ENCODE measurements at regions not wholly inside any gene's neighbourhood (a gene's known extent, or its start where the extent isn't known, plus 50 kb on each side); places are given as distances from the start of the nearest gene placed in this dataset.

DNA sequence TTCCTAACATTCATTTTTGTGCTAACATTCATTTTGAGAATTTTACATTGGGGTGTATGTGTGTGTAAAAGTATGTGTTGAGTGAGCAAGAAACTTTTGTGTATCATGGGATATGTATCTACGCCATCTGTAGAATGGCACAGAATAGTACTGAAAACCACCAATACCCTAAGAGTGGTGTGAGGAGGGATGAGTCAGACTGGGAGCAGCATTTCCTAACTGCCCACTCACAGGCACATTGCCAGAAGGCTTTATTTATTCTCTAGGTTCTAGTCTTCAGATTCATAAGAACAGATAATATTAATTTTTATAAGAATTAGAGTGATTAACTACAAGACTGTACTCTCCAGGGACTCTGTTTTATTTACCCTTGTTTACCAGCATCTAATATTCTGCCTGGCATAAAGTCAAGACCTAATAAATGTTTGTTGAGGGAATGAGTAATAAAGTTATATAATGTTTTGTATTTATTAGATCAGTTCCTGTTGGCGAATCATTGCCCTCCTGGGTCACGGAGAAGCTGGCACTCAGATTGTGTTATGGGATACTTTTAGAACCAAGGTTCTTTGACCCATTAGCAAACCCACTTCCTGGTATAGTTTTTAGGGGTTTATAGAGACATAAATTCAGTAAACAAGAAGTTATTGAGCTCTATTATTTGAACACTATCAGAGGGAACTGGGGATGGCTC is 159.1 kb upstream of the PPP2R2B start:
- DNase-seq (ENCODE audit: low read depth), result peak; percentile 67

DNA sequence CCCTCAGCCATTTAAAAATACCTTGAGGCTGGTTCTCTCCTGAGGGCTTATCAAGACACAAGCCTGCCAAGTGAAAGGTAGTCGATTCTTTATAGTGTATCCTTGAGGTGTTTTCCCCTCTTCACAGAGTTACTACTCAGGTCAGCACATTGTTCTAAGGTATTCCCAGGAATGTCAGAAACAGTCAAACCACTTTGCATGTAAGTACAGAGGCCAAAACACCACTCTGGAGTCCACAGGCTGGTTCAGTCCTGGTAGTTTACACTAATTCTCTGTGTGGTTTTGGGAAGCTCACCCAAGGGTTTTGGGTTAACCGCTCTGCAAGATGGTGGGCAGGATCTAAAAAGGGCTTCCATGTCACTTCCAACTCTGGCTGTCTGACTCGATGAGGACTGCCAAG is 162.3 kb upstream of the PPP2R2B start:
- DNase-seq (ENCODE audit: low read depth), result no peak

- DNase-seq (ENCODE audit: low read depth), result no peak
Measured at GRCh38 chr5:147044572-147045273, 166.2 kb upstream of the PPP2R2B start.

- no peak for DNase-seq (ENCODE audit: low read depth)
Measured at GRCh38 chr5:147045290-147045689, 166.7 kb upstream of the PPP2R2B start.

DNA sequence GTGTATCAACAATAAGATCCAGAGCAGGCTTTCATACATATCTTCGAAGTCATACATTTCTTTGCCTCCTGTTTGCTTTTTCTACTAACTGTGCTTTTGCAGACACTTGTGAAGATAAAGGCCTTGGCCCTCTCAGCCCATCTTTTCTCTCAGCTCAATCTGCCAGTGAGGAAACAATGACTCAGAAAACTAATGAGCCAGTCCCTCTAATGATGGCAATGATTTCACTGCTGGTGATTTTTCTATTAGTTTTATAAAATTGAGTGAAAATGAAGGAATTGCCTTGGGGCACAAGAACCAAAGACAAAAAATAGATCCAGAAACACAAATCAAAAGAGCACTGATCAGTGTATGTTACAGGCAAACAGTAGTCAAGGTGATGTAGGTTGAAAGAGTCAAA is 167.7 kb upstream of the PPP2R2B start:
- no peak for DNase-seq (ENCODE audit: low read depth)

GRCh38 chr5:147046894-147047293 is 168.3 kb upstream of the PPP2R2B start:
- DNase-seq (ENCODE audit: low read depth), result no peak

GRCh38 chr5:147049764-147050163 is 171.2 kb upstream of the PPP2R2B start:
- no peak for DNase-seq (ENCODE audit: low read depth)

- DNase-seq (ENCODE audit: low read depth), result no peak
Measured at GRCh38 chr5:147050172-147050571, 171.6 kb upstream of the PPP2R2B start.

DNA sequence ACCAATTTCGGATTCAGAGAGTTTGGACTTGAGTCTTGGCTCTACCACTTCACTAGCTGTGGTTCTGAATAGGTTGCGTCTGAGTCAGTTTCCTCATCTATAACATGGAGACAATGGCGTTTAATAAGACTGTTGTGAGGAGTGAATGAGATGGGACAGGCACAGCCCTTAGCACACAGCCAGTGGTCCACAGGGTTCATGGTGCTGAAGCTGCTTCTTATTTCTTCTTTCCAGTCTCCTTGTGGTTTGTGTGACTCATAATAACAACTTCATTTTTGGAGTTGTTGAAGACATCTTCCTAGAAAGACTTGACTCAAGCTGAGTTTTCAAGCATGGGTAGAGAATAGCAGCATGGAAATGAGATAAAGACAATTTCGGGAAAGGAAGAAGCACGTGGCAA is 172.6 kb upstream of the PPP2R2B start:
- DNase-seq (ENCODE audit: low read depth), result peak; percentile 1

GRCh38 chr5:147052519-147052918 is 174.0 kb upstream of the PPP2R2B start:
- DNase-seq (ENCODE audit: low read depth), result no peak

- DNase-seq (ENCODE audit: low read depth), result no peak
Measured at GRCh38 chr5:147055089-147055826, 176.7 kb upstream of the PPP2R2B start.

DNA sequence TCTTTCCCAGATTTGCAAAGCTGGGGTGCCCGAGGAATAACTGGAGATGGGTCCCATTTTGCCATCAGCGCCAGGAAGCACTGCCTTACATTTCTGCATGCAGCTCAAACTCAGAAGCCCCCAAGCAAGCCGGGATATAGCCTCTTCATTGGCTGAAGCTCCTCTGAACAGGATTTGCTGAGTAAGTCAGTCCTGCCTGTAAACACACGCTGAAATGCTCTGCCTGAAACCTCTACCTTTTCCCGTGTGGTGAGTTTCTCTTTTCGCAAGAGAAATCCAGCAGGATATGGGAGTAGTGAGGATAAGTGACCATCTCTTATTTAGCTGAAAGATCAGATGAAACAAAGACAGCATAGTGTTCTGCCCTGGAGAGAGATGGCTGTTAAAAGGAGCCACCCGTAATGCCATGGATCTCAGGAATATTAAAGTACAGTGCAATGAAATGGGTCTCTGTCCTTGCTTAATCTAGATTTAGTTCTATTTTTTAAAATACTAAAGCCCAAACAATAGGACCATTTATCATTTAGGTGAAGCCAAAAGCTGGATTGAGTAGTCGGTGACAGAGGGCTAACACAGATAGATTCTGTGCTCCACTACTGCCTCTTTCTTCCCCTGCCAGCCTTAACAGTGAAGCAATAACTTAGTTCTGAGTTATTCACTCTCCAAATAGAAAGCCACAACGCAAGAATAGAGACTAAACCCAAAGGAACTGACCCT is 177.5 kb upstream of the PPP2R2B start:
- no peak for DNase-seq (ENCODE audit: low read depth)

DNA sequence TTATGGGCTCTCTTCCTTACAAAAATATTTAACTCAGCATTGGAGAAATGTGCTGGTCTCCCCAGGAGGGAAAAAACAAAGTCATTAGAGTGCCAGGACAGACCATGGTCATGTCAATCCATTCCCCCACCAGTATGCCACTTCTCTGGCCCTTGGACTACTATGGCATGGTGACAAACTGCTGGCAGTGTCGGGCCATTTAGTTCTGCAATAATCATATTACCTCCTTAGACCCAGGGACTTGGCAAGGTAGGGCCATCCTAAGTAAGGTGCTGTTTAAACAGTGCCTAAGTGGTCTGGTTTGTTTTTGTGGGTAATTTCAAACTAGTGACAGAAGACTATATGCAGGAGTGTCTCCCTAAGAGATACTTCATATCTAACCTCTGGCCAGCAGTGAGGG is 177.8 kb upstream of the STK32A start:
- DNase-seq (ENCODE audit: low read depth), result no peak

GRCh38 chr5:147061431-147061830 is 173.4 kb upstream of the STK32A start:
- no peak for DNase-seq (ENCODE audit: low read depth)

DNA sequence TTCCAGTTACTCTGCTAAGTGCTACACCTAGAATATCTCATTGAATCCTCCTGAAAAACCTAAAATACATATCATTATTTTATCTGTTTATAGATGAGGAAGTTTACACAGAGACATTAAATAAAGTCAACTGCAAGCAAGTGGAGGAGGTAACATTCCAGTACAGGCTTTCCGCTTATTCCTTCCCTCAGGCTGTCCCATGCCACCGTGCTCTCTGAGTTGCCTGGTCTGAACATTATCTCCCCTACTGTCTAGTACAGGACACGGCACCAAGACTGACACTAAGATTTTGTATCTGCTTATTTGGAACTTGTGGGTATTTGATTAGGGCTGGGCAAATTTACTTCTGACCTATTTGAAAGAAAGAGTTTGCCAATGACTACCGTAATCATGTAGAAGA is 172.4 kb upstream of the STK32A start:
- no peak for DNase-seq (ENCODE audit: low read depth)

- no peak for DNase-seq (ENCODE audit: low read depth)
Measured at GRCh38 chr5:147063943-147064342, 170.9 kb upstream of the STK32A start.

DNA sequence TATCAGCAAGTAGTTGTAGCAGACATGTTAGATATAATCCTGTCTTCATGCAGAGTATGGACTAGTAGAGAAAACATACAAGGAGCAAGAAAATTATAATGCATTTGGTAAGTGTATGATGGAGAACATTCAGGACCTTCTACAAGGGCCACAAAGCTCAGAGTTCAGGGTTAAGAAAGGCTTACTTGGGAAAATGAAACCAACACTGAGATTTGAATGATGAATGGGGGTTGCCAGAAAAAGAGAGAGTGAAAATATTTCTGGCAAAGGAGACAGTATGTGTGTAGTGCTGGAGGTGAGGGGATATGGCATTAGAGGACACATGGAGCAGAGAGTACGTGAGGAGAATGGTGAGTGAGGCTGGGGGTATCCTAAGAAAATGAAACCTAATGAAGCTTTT is 169.8 kb upstream of the STK32A start:
- no peak for DNase-seq (ENCODE audit: low read depth)

GRCh38 chr5:147068998-147069397 is 165.8 kb upstream of the STK32A start:
- no peak for DNase-seq (ENCODE audit: low read depth)

DNA sequence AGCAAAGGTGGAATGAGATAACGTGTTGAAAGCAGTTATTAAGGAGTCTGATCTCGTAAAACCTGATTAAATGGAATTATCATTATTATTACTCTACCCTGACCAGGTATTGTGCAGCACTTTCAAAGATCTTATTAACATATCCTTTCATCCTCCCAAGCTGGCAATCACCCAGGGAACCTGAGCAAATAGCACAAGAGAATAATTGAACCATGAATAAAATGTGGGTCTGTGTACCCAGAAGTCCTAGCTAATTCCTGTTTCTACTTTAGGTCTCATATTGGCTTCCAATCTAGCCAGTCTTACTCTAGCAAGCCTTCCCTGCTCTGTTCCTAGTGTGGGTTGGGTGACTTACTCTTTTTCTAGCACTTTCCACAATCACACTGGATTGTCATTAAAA is 162.2 kb upstream of the STK32A start:
- DNase-seq (ENCODE audit: low read depth), result no peak

- no peak for DNase-seq (ENCODE audit: low read depth)
Measured at GRCh38 chr5:147073098-147073497, 161.7 kb upstream of the STK32A start.

DNA sequence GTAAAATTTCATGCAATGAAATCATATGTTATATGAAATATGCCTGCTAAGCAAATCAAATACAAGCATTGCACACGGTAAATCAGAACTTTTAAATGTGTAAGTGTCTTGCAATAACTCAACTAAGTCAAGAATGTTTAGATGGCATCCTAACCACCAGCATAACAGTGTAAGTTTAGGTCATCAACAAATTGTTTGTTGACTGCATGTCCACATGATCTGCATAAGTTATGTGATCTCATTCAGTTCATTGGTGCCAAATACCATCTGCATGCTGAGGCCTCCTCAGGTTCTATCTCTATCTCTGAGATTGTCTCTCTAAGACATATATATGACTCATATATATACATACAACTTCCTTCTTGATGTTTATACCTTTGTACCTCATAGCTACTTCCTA is 159.6 kb upstream of the STK32A start:
- no peak for DNase-seq (ENCODE audit: low read depth)

- no peak for DNase-seq (ENCODE audit: low read depth)
Measured at GRCh38 chr5:147080391-147080790, 154.4 kb upstream of the STK32A start.
